Uterus (tissue), 3 donors: ENCODE measurements at regions not wholly inside any gene's neighbourhood (a gene's known extent, or its start where the extent isn't known, plus 50 kb on each side); places are given as distances from the start of the nearest gene placed in this dataset.
"Not testable (repeated sequence)": the region's sequence is repeated elsewhere in the genome, so short reads cannot be mapped to it uniquely, and the experiment has no call there.

Experiments
- DNase-seq, 2 donors: peaks; one replicate each; pipeline ENCODE4 v3.0.0-alpha.2; 2019 to 2020
- H3K27ac ChIP-seq, 2 donors: fragments of 200-600 bp; sonication (generic); 1 replicate in 1 of 2; 2 replicates in 1 of 2; pipeline ENCODE4 v1.5.1; 2016 to 2018
- H3K27me3 ChIP-seq, 2 donors: fragments of 200-600 bp; sonication (generic); one replicate each; pipeline ENCODE4 v1.5.1; 2018 to 2019; ENCODE audit warnings: control low read depth in 1 of 2
- H3K36me3 ChIP-seq, 2 donors: fragments of 200-600 bp; sonication (generic); one replicate each; pipeline ENCODE4 v1.5.1; 2019; ENCODE audit warnings: control low read depth in 1 of 2
- H3K4me1 ChIP-seq, 2 donors: fragments of 200-600 bp; sonication (generic); one replicate each; pipeline ENCODE4 v1.5.1; 2018 to 2019; ENCODE audit warnings: control low read depth in 1 of 2
- H3K4me3 ChIP-seq, 2 donors: fragments of 200-600 bp; sonication (generic); 1 replicate in 1 of 2; 2 replicates in 1 of 2; pipeline ENCODE4 v1.5.1; 2018 to 2019; ENCODE audit warnings: mild to moderate bottlenecking in 1 of 2
- H3K9me3 ChIP-seq, 2 donors: fragments of 200-600 bp; sonication (generic); one replicate each; pipeline ENCODE4 v1.5.1; 2019; ENCODE audit warnings: control low read depth in 1 of 2
- CTCF ChIP-seq, 4 experiments: fragments of 200-600 bp in 2 of 4; fragments of 450-650 bp in 2 of 4; sonication (generic) in 2 of 4; IDR thresholded peaks; one replicate each; pipeline ENCODE4 v1.5.1; 2016 to 2019; ENCODE audit warnings: antibody characterized with exemption in 4 of 4, mild to moderate bottlenecking in 2 of 4, moderate library complexity in 1 of 4
- POLR2A ChIP-seq, 2 donors: fragments of 450-650 bp; IDR thresholded peaks; one replicate each; pipeline ENCODE4 v1.6.1; 2016; ENCODE audit warnings: antibody characterized with exemption in 2 of 2, mild to moderate bottlenecking in 1 of 2, moderate library complexity in 1 of 2
- intact Hi-C: fragments of 100-400 bp; cut with DNase I; formaldehyde crosslinking; loops from one replicate; pipeline ENCODE4 v1.15.1; 2023; ENCODE audit warnings: low total_unique reads
- donor health status: DM: yes; HTN: yes; CAD: no.

DNA sequence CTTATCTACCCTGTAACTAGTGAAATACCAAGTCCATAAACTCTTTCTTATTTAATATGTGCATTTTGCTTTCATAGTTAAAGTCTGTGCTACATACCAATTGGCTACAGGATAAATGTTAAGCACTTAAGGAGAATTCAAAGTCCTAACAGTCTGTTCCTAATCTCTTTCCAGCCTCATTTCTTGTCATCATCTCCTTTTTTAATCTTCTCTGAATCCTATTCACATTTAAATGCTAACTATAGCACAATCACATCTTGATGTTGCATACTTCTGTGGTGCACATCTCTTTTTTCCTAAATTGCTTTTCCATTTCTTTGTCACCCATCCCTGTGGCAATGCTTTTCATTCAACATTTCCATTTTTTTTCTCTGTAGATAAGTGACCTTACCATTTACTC is 996.1 kb upstream of the TYRP1 start:
- no peak for DNase-seq
- H3K4me1 ChIP-seq: no peaks in the 10 kb centered on the region
- no peaks in the 10 kb centered on the region for H3K36me3 ChIP-seq
- intact Hi-C loops: no loop called here
- H3K4me3 ChIP-seq: no peak overlapping the region
- TF ChIP-seq CTCF (IDR thresholded peaks at IDR 0.05): no peak
- TF ChIP-seq POLR2A (IDR thresholded peaks at IDR 0.05): no peak
- no peak overlapping the region for H3K27ac ChIP-seq
- no peaks in the 10 kb centered on the region for H3K27me3 ChIP-seq
- H3K9me3 ChIP-seq: no peaks in the 10 kb centered on the region

DNA sequence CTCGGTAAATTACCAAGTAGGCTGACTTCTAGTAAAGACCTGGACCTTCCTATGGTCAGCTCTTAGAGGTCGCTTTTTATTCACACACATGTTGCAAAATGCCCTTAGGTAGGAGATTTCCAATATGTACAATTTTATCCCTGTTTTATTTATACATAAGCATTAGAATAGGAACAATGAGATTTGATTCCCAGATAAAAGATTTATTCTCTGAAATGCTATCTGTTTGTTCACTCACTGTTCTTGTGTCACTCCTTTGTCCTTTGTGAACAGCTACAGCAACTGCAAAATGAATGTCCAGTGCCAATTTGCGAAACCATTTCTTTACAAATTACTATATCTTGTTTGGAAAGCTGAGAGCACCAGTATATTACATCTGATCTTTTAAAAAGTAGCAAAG is 991.5 kb upstream of the TYRP1 start:
- H3K27ac ChIP-seq: no peak overlapping the region
- no peak overlapping the region for H3K4me3 ChIP-seq
- no peaks in the 10 kb centered on the region for H3K4me1 ChIP-seq
- no peaks in the 10 kb centered on the region for H3K36me3 ChIP-seq
- intact Hi-C loops: no loop called here
- TF ChIP-seq POLR2A (IDR thresholded peaks at IDR 0.05) (no peak), CTCF (IDR thresholded peaks at IDR 0.05) (no peak)
- no peak for DNase-seq
- no peaks in the 10 kb centered on the region for H3K9me3 ChIP-seq
- no peaks in the 10 kb centered on the region for H3K27me3 ChIP-seq

DNA sequence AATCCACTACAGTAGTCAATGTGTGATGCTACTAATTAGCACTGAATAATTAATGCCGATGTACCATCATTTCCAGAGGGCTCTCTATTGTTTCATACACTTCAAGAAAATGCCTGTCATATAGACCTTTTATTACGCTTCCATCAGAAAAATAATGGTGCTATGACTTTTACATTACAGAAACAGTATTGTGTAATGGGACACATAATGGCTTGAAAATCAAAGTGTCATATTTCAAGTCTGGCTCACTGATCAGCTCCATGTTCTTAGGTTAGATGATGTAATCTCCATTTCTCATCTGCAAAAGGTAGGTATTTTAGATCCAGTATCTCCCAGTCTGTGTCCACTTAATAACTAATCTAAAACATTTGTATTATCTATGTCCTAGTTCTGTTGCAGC is 990.6 kb upstream of the TYRP1 start:
- Histone ChIP-seq H3K9me3 (no peaks in the 10 kb centered on the region), H3K4me3 (no peak overlapping the region), H3K4me1 (no peaks in the 10 kb centered on the region), H3K27ac (no peak overlapping the region), H3K27me3 (no peaks in the 10 kb centered on the region), H3K36me3 (no peaks in the 10 kb centered on the region)
- TF ChIP-seq POLR2A (IDR thresholded peaks at IDR 0.05): no peak
- TF ChIP-seq CTCF (IDR thresholded peaks at IDR 0.05): no peak
- intact Hi-C loops: no loop called here
- DNase-seq: no peak

GRCh38 chr9:11704198-11704597 is 989.0 kb upstream of the TYRP1 start:
- H3K4me1 ChIP-seq, DNase-seq, H3K9me3 ChIP-seq, intact Hi-C loops, H3K27me3 ChIP-seq, H3K36me3 ChIP-seq, H3K4me3 ChIP-seq, H3K27ac ChIP-seq: not testable (repeated sequence)

- Histone ChIP-seq H3K27ac (no peak overlapping the region), H3K36me3 (no peaks in the 10 kb centered on the region), H3K4me3 (no peak overlapping the region), H3K4me1 (no peaks in the 10 kb centered on the region), H3K27me3 (no peaks in the 10 kb centered on the region), H3K9me3 (no peaks in the 10 kb centered on the region)
- DNase-seq: no peak
- TF ChIP-seq POLR2A (IDR thresholded peaks at IDR 0.05) (no peak), CTCF (IDR thresholded peaks at IDR 0.05) (no peak)
- intact Hi-C loops: no loop called here
Observed at GRCh38 chr9:11708899-11709298, 984.3 kb upstream of the TYRP1 start.

DNA sequence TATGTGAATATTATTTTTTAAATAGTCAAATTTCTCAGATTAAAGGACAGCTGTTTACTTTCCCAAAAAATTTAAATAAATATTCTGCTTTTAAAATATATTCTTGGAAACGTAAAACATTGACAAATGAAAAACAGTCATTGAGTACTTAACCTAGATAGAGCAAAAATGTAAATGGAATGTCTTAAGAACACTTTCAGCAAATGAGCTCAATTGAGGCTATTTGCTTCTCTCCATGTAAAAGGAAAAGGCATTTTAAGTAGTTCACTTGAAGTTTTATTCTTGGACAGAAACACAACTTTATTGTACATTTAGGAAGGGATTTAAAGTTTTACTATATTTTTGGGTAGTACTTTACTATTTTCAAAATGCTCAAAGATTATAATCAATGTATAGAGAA is 983.6 kb upstream of the TYRP1 start:
- no peak for DNase-seq
- Histone ChIP-seq H3K4me1 (no peaks in the 10 kb centered on the region), H3K9me3 (no peaks in the 10 kb centered on the region), H3K27me3 (no peaks in the 10 kb centered on the region), H3K4me3 (no peak overlapping the region), H3K27ac (no peak overlapping the region), H3K36me3 (no peaks in the 10 kb centered on the region)
- intact Hi-C loops: no loop called here
- TF ChIP-seq POLR2A (IDR thresholded peaks at IDR 0.05) (no peak), CTCF (IDR thresholded peaks at IDR 0.05) (no peak)
